ENCODE measurements at regions not wholly inside any gene's neighbourhood (a gene's known extent, or its start where the extent isn't known, plus 50 kb on each side); places are given as distances from the start of the nearest gene placed in this dataset.

- TF ChIP-seq CTCF (IDR thresholded peaks at IDR 0.05) (no peak), POLR2A (IDR thresholded peaks at IDR 0.05) (no peak), POLR2AphosphoS5 (IDR thresholded peaks at IDR 0.05) (no peak), EP300 (IDR thresholded peaks at IDR 0.05) (no peak)
Measured at GRCh38 chr3:89057398-89057797, 50.0 kb upstream of the EPHA3 start.
